ENCODE measurements at regions not wholly inside any gene's neighbourhood (a gene's known extent, or its start where the extent isn't known, plus 50 kb on each side); places are given as distances from the start of the nearest gene placed in this dataset.

- TF ChIP-seq SUZ12 (IDR thresholded peaks at IDR 0.05; ENCODE audit: extremely low read depth, insufficient read depth, insufficient read length) (no peak), ZNF274 (IDR thresholded peaks at IDR 0.05; ENCODE audit: low read depth, low read length) (no peak)
Observed at GRCh38 chr10:120719333-120719732, 131.8 kb upstream of the WDR11 start.

Data from NT2/D1 (cell line).